Testis (tissue), 2 donors: ENCODE measurements at regions not wholly inside any gene's neighbourhood (a gene's known extent, or its start where the extent isn't known, plus 50 kb on each side); places are given as distances from the start of the nearest gene placed in this dataset.

Experiments
- CTCF ChIP-seq, 3 experiments: fragments of 450-650 bp in 2 of 3; fragments of 200-600 bp in 1 of 3; sonication (generic) in 1 of 3; IDR thresholded peaks; one replicate each; pipeline ENCODE4 v1.5.1; 2016 to 2019; ENCODE audit warnings: antibody characterized with exemption in 3 of 3, mild to moderate bottlenecking in 2 of 3, moderate library complexity in 1 of 3
- POLR2A ChIP-seq: fragments of 450-650 bp; IDR thresholded peaks from one replicate; pipeline ENCODE4 v1.6.1; 2017; ENCODE audit warnings: antibody characterized with exemption, mild to moderate bottlenecking, moderate library complexity

- no peak for TF ChIP-seq POLR2A
- no peak for TF ChIP-seq CTCF (IDR thresholded peaks at IDR 0.05)
Observed at GRCh38 chr7:20971219-20971618, 184.5 kb upstream of the SP8 start.
